ENCODE measurements at regions not wholly inside any gene's neighbourhood (a gene's known extent, or its start where the extent isn't known, plus 50 kb on each side); places are given as distances from the start of the nearest gene placed in this dataset.

DNA sequence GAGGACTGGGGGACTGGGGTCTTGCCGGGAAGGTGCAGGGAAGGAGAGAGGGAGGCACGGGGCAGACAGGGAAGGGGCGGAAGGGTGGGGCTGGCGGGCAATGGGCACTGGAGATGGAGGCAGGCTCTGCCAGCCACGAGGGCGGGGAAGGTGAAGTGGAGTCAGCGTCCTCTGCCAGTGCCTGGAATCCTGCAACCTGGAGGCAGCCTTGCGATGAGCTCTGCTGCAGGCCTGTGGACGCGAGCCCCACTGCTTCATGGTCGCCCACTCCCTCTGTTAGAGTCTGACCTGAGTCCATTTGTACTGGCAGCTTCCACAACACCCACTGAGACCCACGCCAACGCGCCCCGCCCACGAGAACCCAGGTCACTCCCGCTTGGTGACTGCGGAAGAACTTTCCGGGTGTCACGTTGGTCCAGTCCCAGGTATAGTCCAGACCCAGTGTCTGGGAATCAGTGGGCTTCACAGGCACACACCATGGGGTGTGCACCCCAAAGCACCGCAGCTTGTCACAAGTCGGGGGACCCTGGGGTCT lies 106.4 kb upstream of the PPP1R26 start:
- H3K4me3 ChIP-seq (ENCODE audit: low read depth, low read length): no peak overlapping the region
- no peak for TF ChIP-seq CTCF (IDR thresholded peaks at IDR 0.05; ENCODE audit: insufficient read depth, low read depth, low read length, missing control alignments)
- DNase-seq (ENCODE audit: low read depth): no peak

DNA sequence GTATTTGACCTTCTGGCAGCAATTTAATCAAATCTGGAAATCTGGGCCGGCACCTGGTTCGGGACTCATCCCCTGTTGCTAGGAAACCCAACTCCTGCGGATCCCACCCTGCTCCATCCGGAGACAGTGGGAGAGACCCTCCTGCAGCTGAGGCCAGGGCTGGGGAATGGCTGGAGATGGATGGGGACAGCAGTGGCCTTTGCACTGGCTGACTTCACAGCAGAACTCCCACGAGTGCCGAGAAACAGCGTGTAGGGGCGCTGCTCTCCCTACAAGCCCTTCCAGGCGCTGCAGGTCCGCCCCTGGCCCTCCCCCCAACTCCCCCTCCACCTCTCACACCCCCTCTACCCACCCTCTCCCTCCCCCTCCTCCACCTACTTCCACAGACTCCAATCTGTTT lies 105.8 kb upstream of the PPP1R26 start:
- H3K4me3 ChIP-seq (ENCODE audit: low read depth, low read length): no peak overlapping the region
- TF ChIP-seq CTCF (IDR thresholded peaks at IDR 0.05; ENCODE audit: insufficient read depth, low read depth, low read length, missing control alignments): no peak
- no peak for DNase-seq (ENCODE audit: low read depth)

- H3K4me3 ChIP-seq (ENCODE audit: low read depth, low read length): no peak overlapping the region
- no peak for DNase-seq (ENCODE audit: low read depth)
- TF ChIP-seq CTCF (IDR thresholded peaks at IDR 0.05; ENCODE audit: insufficient read depth, low read depth, low read length, missing control alignments): no peak
These were observed 105.0 kb upstream of the PPP1R26 start for GRCh38 chr9:135374591-135374990.

- DNase-seq (ENCODE audit: low read depth): no peak
- TF ChIP-seq CTCF (IDR thresholded peaks at IDR 0.05; ENCODE audit: insufficient read depth, low read depth, low read length, missing control alignments): no peak
- H3K4me3 ChIP-seq (ENCODE audit: low read depth, low read length): no peak overlapping the region
These were observed 104.6 kb upstream of the PPP1R26 start for GRCh38 chr9:135375001-135375400.

GRCh38 chr9:135376511-135377265 lies 102.9 kb upstream of the PPP1R26 start:
- no peak for DNase-seq (ENCODE audit: low read depth)
- H3K4me3 ChIP-seq (ENCODE audit: low read depth, low read length): no peak overlapping the region
- TF ChIP-seq CTCF (IDR thresholded peaks at IDR 0.05; ENCODE audit: insufficient read depth, low read depth, low read length, missing control alignments): no peak

DNA sequence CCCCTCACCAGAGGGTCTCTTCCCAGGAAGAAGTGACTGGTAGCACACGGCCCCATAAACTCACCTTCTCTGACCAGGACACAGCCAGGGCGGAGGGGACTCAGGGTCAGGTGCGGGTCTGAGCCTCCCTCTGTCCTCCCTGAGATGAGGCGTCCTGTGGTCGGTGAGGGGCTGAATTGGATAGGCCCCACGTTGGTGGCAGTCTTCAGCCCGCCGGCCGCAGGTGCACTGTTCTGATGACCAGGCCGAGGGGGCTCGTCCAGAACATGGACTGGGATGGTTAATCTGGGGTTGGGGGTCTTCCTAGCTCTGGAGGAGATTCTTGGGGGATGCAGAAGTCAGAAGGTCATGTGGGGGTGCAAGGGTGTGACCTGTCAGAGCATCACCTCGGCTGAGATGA lies 102.2 kb upstream of the PPP1R26 start:
- H3K4me3 ChIP-seq (ENCODE audit: low read depth, low read length): no peak overlapping the region
- TF ChIP-seq CTCF (IDR thresholded peaks at IDR 0.05; ENCODE audit: insufficient read depth, low read depth, low read length, missing control alignments): no peak
- DNase-seq (ENCODE audit: low read depth): no peak

DNA sequence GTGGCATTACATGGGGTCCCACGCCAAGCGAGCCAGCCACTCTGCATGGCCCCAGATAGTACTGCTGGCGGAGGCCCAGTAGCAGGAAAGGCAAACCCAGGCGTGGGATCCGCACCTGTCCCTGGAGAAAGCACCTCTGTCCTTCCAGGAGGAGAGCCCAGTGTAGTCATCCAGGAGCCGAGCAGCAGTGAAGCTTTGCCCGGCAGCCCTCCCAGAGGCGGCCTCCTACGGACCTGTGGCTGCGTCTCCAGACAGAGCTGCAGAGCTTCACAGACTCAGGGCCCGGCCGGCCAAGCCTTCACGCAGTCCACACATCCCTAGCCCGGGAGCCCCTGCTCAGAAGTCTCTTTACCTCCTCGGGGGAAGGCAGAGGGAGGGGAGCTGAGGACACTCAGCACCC lies 100.8 kb upstream of the PPP1R26 start:
- H3K4me3 ChIP-seq (ENCODE audit: low read depth, low read length): no peak overlapping the region
- no peak for DNase-seq (ENCODE audit: low read depth)
- no peak for TF ChIP-seq CTCF (IDR thresholded peaks at IDR 0.05; ENCODE audit: insufficient read depth, low read depth, low read length, missing control alignments)
